WTC11 (cell line): ENCODE measurements at regions not wholly inside any gene's neighbourhood (a gene's known extent, or its start where the extent isn't known, plus 50 kb on each side); places are given as distances from the start of the nearest gene placed in this dataset.

ENCODE experiments used
- ATAC-seq: fragments of 200-7000 bp; cut with Tn5 transposase; 2 replicates; pipeline ENCODE4 v1.10.0; 2021; ENCODE audit warnings: mild to moderate bottlenecking, moderate library complexity
- CTCF ChIA-PET: fragments of 300-600 bp; sonication (Branson Sonifier 250); formaldehyde crosslinking; loops from one replicate; lab custom pipeline; 2021; ENCODE audit warnings: antibody characterized with exemption; lab: Charles Lee
- POLR2A ChIA-PET: fragments of 350-600 bp; sonication (Branson Sonifier 250); formaldehyde crosslinking; loops from one replicate; lab custom pipeline; 2021; ENCODE audit warnings: antibody characterized with exemption; lab: Charles Lee
- DNase-seq: peaks from one replicate; pipeline ENCODE4 v3.0.0; 2021; ENCODE audit warnings: low spot score
- H3K27ac Mint-ChIP-seq: 2 replicates; pipeline ENCODE4 v1.8.0; 2021; ENCODE audit warnings: mixed read lengths
- H3K27me3 Mint-ChIP-seq: 2 replicates; pipeline ENCODE4 v1.8.0; 2021; ENCODE audit warnings: low read depth, mild to moderate bottlenecking, moderate library complexity, mixed read lengths
- H3K36me3 Mint-ChIP-seq: 2 replicates; pipeline ENCODE4 v1.8.0; 2021; ENCODE audit warnings: mixed read lengths
- H3K4me1 Mint-ChIP-seq: 2 replicates; pipeline ENCODE4 v1.8.0; 2022; ENCODE audit warnings: mixed read lengths
- H3K4me3 Mint-ChIP-seq: 2 replicates; pipeline ENCODE4 v1.8.0; 2021; ENCODE audit warnings: mild to moderate bottlenecking, moderate library complexity, mixed read lengths
- H3K9me3 Mint-ChIP-seq: 2 replicates; pipeline ENCODE4 v1.8.0; 2021; ENCODE audit warnings: mixed read lengths
- ATF1 ChIP-seq: sonication (generic); formaldehyde crosslinking; IDR thresholded peaks from 2 replicates; pipeline ENCODE4 v1.8.1; 2023; ENCODE audit warnings: mild to moderate bottlenecking, moderate library complexity, missing genetic modification reagents
- CBFB ChIP-seq: sonication (generic); formaldehyde crosslinking; IDR thresholded peaks from 2 replicates; pipeline ENCODE4 v1.8.1; 2022; ENCODE audit warnings: mild to moderate bottlenecking, low read depth, missing genetic modification reagents
- EMX1 ChIP-seq: fragments of 250-450 bp; sonication (Bioruptor Pico); IDR thresholded peaks from 2 replicates; pipeline ENCODE4 v1.8.0; 2021; ENCODE audit warnings: mild to moderate bottlenecking
- ESRRA ChIP-seq: sonication (generic); formaldehyde crosslinking; IDR thresholded peaks from 2 replicates; pipeline ENCODE4 v1.8.1; 2022; ENCODE audit warnings: mild to moderate bottlenecking, missing genetic modification reagents, borderline replicate concordance
- JAZF1 ChIP-seq: fragments of 250-450 bp; sonication (Bioruptor Pico); IDR thresholded peaks from 2 replicates; pipeline ENCODE4 v1.9.0; 2021; ENCODE audit warnings: moderate library complexity, mild to moderate bottlenecking, inconsistent platforms
- KAT7 ChIP-seq: sonication (generic); formaldehyde crosslinking; IDR thresholded peaks from 2 replicates; pipeline ENCODE4 v1.8.1; 2023; ENCODE audit warnings: missing genetic modification reagents, mild to moderate bottlenecking, borderline replicate concordance
- NR3C1 ChIP-seq: sonication (generic); formaldehyde crosslinking; conservative IDR thresholded peaks from 2 replicates; pipeline ENCODE4 v1.8.1; 2023; ENCODE audit warnings: low read depth, mild to moderate bottlenecking, missing genetic modification reagents
- PRRX2 ChIP-seq: fragments of 250-450 bp; sonication (Bioruptor Pico); IDR thresholded peaks from 2 replicates; pipeline ENCODE4 v1.8.0; 2021; ENCODE audit warnings: mild to moderate bottlenecking
- SMAD4 ChIP-seq: sonication (generic); formaldehyde crosslinking; IDR thresholded peaks from 2 replicates; pipeline ENCODE4 v1.8.0; 2022; ENCODE audit warnings: mild to moderate bottlenecking, missing genetic modification reagents
- ZNF671 ChIP-seq: fragments of 250-450 bp; sonication (Bioruptor Pico); IDR thresholded peaks from 2 replicates; pipeline ENCODE4 v1.8.0; 2021; ENCODE audit warnings: mild to moderate bottlenecking
- TF ChIP-seq, protein P1 (sequence below): sonication (generic); formaldehyde crosslinking; IDR thresholded peaks from 2 replicates; pipeline ENCODE4 v1.8.0; 2022; ENCODE audit warnings: missing genetic modification reagents
- TF ChIP-seq, protein P2 (sequence below): sonication (generic); formaldehyde crosslinking; IDR thresholded peaks from 2 replicates; pipeline ENCODE4 v1.8.1; 2023; ENCODE audit warnings: mild to moderate bottlenecking, missing genetic modification reagents, moderate library complexity
- TF ChIP-seq, protein P3 (sequence below): sonication (generic); formaldehyde crosslinking; IDR thresholded peaks from 2 replicates; pipeline ENCODE4 v1.8.1; 2023; ENCODE audit warnings: mild to moderate bottlenecking, missing genetic modification reagents
- TF ChIP-seq, protein P4 (sequence below): sonication (generic); formaldehyde crosslinking; IDR thresholded peaks from 2 replicates; pipeline ENCODE4 v1.8.0; 2022; ENCODE audit warnings: mild to moderate bottlenecking, missing genetic modification reagents
- TF ChIP-seq, protein P5 (sequence below): fragments of 200-600 bp; IDR thresholded peaks from 2 replicates; pipeline ENCODE4 v1.8.0; 2022; ENCODE audit warnings: antibody characterized with exemption
- TF ChIP-seq, protein P6 (sequence below): fragments of 250-450 bp; sonication (Bioruptor Pico); IDR thresholded peaks from 2 replicates; pipeline ENCODE4 v1.9.0; 2021; ENCODE audit warnings: mild to moderate bottlenecking
- TF ChIP-seq, protein P7 (sequence below): sonication (generic); formaldehyde crosslinking; IDR thresholded peaks from 2 replicates; pipeline ENCODE4 v1.8.1; 2022; ENCODE audit warnings: missing genetic modification reagents, borderline replicate concordance

DNA sequence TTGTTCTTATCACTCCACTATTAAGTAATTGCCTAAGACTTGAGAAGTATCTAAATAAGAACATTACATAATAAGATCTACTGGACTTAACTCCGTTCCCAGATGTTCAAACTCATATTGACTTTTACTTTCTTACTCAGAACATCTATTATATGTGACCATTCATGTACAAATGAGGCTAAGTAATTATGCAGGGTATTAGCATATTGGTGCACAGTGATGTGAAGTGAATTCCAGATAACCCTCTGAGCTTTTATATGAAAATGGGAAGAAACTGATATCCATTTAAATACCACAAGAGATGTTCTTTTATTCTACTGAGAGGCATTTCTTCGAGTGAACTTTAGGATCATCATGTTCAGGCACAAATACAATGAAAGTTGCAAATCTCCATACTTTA, 135.7 kb downstream of the ZPLD1 start:
- H3K27ac Mint-ChIP-seq, result no peak overlapping the region
- H3K4me3 Mint-ChIP-seq, result no peak overlapping the region
- POLR2A ChIA-PET, result no interaction called here
- CTCF ChIA-PET, result no interaction called here
- ATAC-seq, result no peak
- peaks cover 7% of the 10 kb centered on the region for H3K4me1 Mint-ChIP-seq
- no peaks in the 10 kb centered on the region for H3K9me3 Mint-ChIP-seq
- no peaks in the 10 kb centered on the region for H3K27me3 Mint-ChIP-seq
- no peak for TF ChIP-seq SMAD4 (CRISPR knock-in tag)
- TF ChIP-seq, protein P1, sequence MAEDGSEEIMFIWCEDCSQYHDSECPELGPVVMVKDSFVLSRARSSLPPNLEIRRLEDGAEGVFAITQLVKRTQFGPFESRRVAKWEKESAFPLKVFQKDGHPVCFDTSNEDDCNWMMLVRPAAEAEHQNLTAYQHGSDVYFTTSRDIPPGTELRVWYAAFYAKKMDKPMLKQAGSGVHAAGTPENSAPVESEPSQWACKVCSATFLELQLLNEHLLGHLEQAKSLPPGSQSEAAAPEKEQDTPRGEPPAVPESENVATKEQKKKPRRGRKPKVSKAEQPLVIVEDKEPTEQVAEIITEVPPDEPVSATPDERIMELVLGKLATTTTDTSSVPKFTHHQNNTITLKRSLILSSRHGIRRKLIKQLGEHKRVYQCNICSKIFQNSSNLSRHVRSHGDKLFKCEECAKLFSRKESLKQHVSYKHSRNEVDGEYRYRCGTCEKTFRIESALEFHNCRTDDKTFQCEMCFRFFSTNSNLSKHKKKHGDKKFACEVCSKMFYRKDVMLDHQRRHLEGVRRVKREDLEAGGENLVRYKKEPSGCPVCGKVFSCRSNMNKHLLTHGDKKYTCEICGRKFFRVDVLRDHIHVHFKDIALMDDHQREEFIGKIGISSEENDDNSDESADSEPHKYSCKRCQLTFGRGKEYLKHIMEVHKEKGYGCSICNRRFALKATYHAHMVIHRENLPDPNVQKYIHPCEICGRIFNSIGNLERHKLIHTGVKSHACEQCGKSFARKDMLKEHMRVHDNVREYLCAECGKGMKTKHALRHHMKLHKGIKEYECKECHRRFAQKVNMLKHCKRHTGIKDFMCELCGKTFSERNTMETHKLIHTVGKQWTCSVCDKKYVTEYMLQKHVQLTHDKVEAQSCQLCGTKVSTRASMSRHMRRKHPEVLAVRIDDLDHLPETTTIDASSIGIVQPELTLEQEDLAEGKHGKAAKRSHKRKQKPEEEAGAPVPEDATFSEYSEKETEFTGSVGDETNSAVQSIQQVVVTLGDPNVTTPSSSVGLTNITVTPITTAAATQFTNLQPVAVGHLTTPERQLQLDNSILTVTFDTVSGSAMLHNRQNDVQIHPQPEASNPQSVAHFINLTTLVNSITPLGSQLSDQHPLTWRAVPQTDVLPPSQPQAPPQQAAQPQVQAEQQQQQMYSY (CRISPR knock-in tag), result no peak
- no peak for TF ChIP-seq ATF1 (CRISPR knock-in tag)
- TF ChIP-seq CBFB (CRISPR knock-in tag), result no peak
- no peak for TF ChIP-seq KAT7
- TF ChIP-seq ESRRA (CRISPR knock-in tag), result no peak
- no peak for DNase-seq
- H3K36me3 Mint-ChIP-seq, result no peaks in the 10 kb centered on the region

DNA sequence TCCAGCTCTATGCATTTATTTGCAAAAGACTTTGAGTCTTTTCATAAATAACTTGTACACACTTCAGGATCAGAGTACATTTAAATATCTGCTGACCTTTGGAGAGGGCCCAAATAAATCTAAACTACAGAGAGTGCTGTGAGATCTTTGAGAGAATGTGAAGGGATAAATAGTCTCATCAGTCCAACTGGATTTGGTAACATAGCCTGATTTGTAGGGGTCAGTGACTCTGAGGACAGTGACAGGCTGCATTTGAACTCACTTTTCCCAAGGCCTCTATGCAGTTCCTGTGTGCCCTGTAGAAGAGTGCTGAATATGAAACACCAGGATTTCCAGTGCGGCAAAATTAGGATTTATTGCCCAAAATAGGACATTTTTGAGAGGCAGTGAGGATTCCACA, 136.2 kb downstream of the ZPLD1 start:
- ChIA-PET POLR2A (no interaction called here), CTCF (no interaction called here)
- H3K9me3 Mint-ChIP-seq, result no peaks in the 10 kb centered on the region
- no peak for ATAC-seq
- TF ChIP-seq, protein P2, sequence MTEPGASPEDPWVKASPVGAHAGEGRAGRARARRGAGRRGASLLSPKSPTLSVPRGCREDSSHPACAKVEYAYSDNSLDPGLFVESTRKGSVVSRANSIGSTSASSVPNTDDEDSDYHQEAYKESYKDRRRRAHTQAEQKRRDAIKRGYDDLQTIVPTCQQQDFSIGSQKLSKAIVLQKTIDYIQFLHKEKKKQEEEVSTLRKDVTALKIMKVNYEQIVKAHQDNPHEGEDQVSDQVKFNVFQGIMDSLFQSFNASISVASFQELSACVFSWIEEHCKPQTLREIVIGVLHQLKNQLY (CRISPR knock-in tag), result no peak
- no peak for TF ChIP-seq JAZF1 (CRISPR knock-in tag)
- no peak for TF ChIP-seq PRRX2 (CRISPR knock-in tag)
- H3K27me3 Mint-ChIP-seq, result no peaks in the 10 kb centered on the region
- no peak overlapping the region for H3K27ac Mint-ChIP-seq
- peaks cover 7% of the 10 kb centered on the region for H3K4me1 Mint-ChIP-seq
- H3K36me3 Mint-ChIP-seq, result no peaks in the 10 kb centered on the region
- no peak for DNase-seq
- H3K4me3 Mint-ChIP-seq, result no peak overlapping the region

DNA sequence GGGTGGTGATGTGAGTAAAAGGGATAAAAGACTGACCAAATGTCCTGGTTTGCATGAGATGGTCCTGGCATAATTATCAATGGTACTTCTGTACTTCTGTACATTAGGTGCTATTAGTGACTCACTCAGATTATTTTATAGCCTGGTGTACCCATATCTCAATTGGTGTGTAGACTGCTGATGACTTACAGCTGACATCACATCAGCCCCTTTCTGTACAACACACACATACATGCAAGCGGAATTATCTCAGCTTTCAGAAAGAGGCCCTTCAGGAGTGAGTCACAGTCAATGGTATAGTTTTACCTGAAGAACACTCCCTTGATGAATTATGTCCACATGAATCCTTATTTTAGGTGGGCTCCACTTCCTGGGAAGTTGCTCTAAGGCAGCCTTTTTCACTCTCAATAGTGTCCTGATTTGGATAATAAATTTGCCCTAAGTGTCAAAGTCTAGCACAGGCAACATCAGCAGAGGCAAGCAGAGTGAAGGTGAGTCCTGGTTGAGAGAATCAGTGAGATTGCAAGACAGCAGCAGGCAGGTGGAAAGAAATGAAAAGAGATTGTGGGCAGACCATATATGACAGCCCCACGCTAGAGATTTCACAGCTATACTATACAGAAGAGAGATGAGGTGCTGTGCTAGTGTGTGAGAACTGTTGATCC, 137.0 kb downstream of the ZPLD1 start:
- no peak overlapping the region for H3K27ac Mint-ChIP-seq
- ATAC-seq (no peak), DNase-seq (no peak)
- peaks cover 7% of the 10 kb centered on the region for H3K4me1 Mint-ChIP-seq
- CTCF ChIA-PET, result no interaction called here
- H3K9me3 Mint-ChIP-seq, result no peaks in the 10 kb centered on the region
- H3K27me3 Mint-ChIP-seq, result no peaks in the 10 kb centered on the region
- H3K4me3 Mint-ChIP-seq, result no peak overlapping the region
- no peak for TF ChIP-seq NR3C1
- TF ChIP-seq, all 79 proteins: peak for 0
- H3K36me3 Mint-ChIP-seq, result no peaks in the 10 kb centered on the region
- POLR2A ChIA-PET, result no interaction called here

DNA sequence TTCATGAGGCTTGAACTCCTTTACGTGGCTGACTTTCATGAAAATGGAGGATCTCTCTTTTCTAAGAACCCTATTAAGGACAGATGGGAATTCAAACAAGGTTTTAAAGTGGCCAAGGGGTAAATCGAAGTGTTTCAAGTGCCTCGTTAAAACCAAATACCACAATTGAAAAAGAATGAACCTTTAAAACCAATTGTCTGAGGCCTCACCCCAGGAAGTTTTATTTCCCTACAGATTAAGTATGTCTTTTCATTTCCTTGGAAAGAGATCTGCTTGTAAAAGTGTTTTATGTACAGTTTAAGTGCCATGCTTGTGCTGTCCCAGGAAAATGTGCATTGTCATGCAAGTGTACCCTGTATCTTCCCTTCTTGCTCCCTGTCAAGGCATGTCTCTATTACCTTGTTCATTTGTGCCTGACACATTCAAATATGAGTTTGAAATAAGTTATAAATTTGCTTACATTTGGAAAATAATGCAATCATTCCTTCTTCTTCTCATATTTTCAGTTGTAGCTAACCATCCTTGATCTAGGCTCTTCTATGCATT, 138.7 kb downstream of the ZPLD1 start:
- no peak for DNase-seq
- Mint-ChIP-seq H3K27me3 (no peaks in the 10 kb centered on the region), H3K4me1 (peaks cover 7% of the 10 kb centered on the region), H3K4me3 (no peak overlapping the region), H3K9me3 (no peaks in the 10 kb centered on the region), H3K36me3 (no peaks in the 10 kb centered on the region), H3K27ac (no peak overlapping the region)
- ChIA-PET CTCF (no interaction called here), POLR2A (no interaction called here)
- ATAC-seq, result no peak
- TF ChIP-seq, protein P3, sequence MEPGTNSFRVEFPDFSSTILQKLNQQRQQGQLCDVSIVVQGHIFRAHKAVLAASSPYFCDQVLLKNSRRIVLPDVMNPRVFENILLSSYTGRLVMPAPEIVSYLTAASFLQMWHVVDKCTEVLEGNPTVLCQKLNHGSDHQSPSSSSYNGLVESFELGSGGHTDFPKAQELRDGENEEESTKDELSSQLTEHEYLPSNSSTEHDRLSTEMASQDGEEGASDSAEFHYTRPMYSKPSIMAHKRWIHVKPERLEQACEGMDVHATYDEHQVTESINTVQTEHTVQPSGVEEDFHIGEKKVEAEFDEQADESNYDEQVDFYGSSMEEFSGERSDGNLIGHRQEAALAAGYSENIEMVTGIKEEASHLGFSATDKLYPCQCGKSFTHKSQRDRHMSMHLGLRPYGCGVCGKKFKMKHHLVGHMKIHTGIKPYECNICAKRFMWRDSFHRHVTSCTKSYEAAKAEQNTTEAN (CRISPR knock-in tag), result no peak
- TF ChIP-seq, protein P4, sequence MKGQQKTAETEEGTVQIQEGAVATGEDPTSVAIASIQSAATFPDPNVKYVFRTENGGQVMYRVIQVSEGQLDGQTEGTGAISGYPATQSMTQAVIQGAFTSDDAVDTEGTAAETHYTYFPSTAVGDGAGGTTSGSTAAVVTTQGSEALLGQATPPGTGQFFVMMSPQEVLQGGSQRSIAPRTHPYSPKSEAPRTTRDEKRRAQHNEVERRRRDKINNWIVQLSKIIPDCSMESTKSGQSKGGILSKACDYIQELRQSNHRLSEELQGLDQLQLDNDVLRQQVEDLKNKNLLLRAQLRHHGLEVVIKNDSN (CRISPR knock-in tag), result no peak
- TF ChIP-seq, protein P5, sequence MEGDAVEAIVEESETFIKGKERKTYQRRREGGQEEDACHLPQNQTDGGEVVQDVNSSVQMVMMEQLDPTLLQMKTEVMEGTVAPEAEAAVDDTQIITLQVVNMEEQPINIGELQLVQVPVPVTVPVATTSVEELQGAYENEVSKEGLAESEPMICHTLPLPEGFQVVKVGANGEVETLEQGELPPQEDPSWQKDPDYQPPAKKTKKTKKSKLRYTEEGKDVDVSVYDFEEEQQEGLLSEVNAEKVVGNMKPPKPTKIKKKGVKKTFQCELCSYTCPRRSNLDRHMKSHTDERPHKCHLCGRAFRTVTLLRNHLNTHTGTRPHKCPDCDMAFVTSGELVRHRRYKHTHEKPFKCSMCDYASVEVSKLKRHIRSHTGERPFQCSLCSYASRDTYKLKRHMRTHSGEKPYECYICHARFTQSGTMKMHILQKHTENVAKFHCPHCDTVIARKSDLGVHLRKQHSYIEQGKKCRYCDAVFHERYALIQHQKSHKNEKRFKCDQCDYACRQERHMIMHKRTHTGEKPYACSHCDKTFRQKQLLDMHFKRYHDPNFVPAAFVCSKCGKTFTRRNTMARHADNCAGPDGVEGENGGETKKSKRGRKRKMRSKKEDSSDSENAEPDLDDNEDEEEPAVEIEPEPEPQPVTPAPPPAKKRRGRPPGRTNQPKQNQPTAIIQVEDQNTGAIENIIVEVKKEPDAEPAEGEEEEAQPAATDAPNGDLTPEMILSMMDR, result no peak
- TF ChIP-seq EMX1 (no peak), KAT7 (no peak), ATF1 (CRISPR knock-in tag) (no peak), ZNF671 (no peak), JAZF1 (CRISPR knock-in tag) (no peak)
- TF ChIP-seq, protein P6, sequence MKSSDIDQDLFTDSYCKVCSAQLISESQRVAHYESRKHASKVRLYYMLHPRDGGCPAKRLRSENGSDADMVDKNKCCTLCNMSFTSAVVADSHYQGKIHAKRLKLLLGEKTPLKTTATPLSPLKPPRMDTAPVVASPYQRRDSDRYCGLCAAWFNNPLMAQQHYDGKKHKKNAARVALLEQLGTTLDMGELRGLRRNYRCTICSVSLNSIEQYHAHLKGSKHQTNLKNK (CRISPR knock-in tag), result no peak
- TF ChIP-seq, protein P7, sequence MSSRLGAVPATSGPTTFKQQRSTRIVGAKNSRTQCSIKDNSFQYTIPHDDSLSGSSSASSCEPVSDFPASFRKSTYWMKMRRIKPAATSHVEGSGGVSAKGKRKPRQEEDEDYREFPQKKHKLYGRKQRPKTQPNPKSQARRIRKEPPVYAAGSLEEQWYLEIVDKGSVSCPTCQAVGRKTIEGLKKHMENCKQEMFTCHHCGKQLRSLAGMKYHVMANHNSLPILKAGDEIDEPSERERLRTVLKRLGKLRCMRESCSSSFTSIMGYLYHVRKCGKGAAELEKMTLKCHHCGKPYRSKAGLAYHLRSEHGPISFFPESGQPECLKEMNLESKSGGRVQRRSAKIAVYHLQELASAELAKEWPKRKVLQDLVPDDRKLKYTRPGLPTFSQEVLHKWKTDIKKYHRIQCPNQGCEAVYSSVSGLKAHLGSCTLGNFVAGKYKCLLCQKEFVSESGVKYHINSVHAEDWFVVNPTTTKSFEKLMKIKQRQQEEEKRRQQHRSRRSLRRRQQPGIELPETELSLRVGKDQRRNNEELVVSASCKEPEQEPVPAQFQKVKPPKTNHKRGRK, result no peak
